A673 (cell line): ENCODE measurements at regions not wholly inside any gene's neighbourhood (a gene's known extent, or its start where the extent isn't known, plus 50 kb on each side); places are given as distances from the start of the nearest gene placed in this dataset.

Experiments used
- CTCF ChIP-seq: fragments of 300-800, 200-600 bp; sonication (generic); conservative IDR thresholded peaks from 2 replicates; pipeline ENCODE4 v1.5.1; 2017; ENCODE audit warnings: low read depth, mild to moderate bottlenecking, antibody characterized with exemption, low read length, moderate library complexity, mixed read lengths
- EZH2 ChIP-seq: fragments of 200-600 bp; sonication (generic); IDR thresholded peaks from 2 replicates; pipeline ENCODE4 v1.6.1; 2017; ENCODE audit warnings: borderline replicate concordance, low read depth, mild to moderate bottlenecking, mixed read lengths, antibody characterized with exemption, low read length; ENCODE audit not compliant: poor library complexity, severe bottlenecking

GRCh38 chr13:31594056-31594455, 145.3 kb upstream of the RXFP2 start:
- no peak for TF ChIP-seq CTCF
- TF ChIP-seq EZH2: no peak
